Embryonic facial prominence (tissue), 1 donor: ENCODE measurements at regions not wholly inside any gene's neighbourhood (a gene's known extent, or its start where the extent isn't known, plus 50 kb on each side); places are given as distances from the start of the nearest gene placed in this dataset.

Experiments
- DNase-seq: peaks from one replicate; pipeline ENCODE4 v3.0.0-alpha.2; 2016; ENCODE audit errors: extremely low spot score

- no peak for DNase-seq
Measured at GRCh38 chr13:48761256-48761655, 107.5 kb downstream of the CYSLTR2 start.

- peak; percentile 68 for DNase-seq
Measured at GRCh38 chr13:48769107-48769704, 115.5 kb downstream of the CYSLTR2 start.

- DNase-seq, result no peak
Measured at GRCh38 chr13:48770372-48770771, 116.6 kb downstream of the CYSLTR2 start.

- DNase-seq, result no peak
Measured at GRCh38 chr13:48772908-48773307, 119.2 kb downstream of the CYSLTR2 start.

- no peak for DNase-seq
Measured at GRCh38 chr13:48773531-48774275, 120.0 kb downstream of the CYSLTR2 start.

- DNase-seq, result no peak
Measured at GRCh38 chr13:48775285-48775684, 121.6 kb downstream of the CYSLTR2 start.

GRCh38 chr13:48775804-48776203 is 122.1 kb downstream of the CYSLTR2 start:
- DNase-seq, result peak; percentile 17

- no peak for DNase-seq
Measured at GRCh38 chr13:48776401-48776800, 122.7 kb downstream of the CYSLTR2 start.

- no peak for DNase-seq
Measured at GRCh38 chr13:48778610-48779009, 124.9 kb downstream of the CYSLTR2 start.

- DNase-seq, result no peak
Measured at GRCh38 chr13:48780713-48781341, 127.1 kb downstream of the CYSLTR2 start.

- DNase-seq, result no peak
Measured at GRCh38 chr13:48782429-48782840, 128.7 kb downstream of the CYSLTR2 start.

- no peak for DNase-seq
Measured at GRCh38 chr13:48783181-48783630, 129.5 kb downstream of the CYSLTR2 start.

GRCh38 chr13:48783695-48784230 is 130.0 kb downstream of the CYSLTR2 start:
- no peak for DNase-seq

GRCh38 chr13:48784916-48785548 is 131.3 kb downstream of the CYSLTR2 start:
- no peak for DNase-seq

- no peak for DNase-seq
Measured at GRCh38 chr13:48790199-48790598, 136.5 kb downstream of the CYSLTR2 start.

GRCh38 chr13:48790966-48791365 is 137.2 kb downstream of the CYSLTR2 start:
- no peak for DNase-seq

- DNase-seq, result no peak
Measured at GRCh38 chr13:48797127-48797526, 143.4 kb downstream of the CYSLTR2 start.

GRCh38 chr13:48797761-48798160 is 144.0 kb downstream of the CYSLTR2 start:
- no peak for DNase-seq

- DNase-seq, result no peak
Measured at GRCh38 chr13:48798180-48798579, 144.5 kb downstream of the CYSLTR2 start.

GRCh38 chr13:48801255-48801654 is 147.5 kb downstream of the CYSLTR2 start:
- DNase-seq, result no peak

- no peak for DNase-seq
Measured at GRCh38 chr13:48804821-48805601, 151.3 kb downstream of the CYSLTR2 start.
